Heart left ventricle (tissue), 16 donors: ENCODE measurements at regions not wholly inside any gene's neighbourhood (a gene's known extent, or its start where the extent isn't known, plus 50 kb on each side); places are given as distances from the start of the nearest gene placed in this dataset.

Source experiments
- ATAC-seq, 4 donors: fragments of 200-7000 bp; cut with Tn5 transposase; one replicate each; pipeline ENCODE4 v1.9.1; 2020 to 2022; ENCODE audit warnings: moderate library complexity in 4 of 4, mild to moderate bottlenecking in 3 of 4, moderate number of reproducible peaks in 1 of 4
- DNase-seq, 5 donors: peaks; one replicate each; pipeline ENCODE4 v3.0.0-alpha.2; 2020
- H3K27ac ChIP-seq, 12 donors: fragments of 200-600 bp; sonication (generic) in 4 of 12; one replicate each; pipeline versions ENCODE4 v1.5.0 to v1.8.0; 2016 to 2022; ENCODE audit warnings: mild to moderate bottlenecking in 2 of 12
- H3K27me3 ChIP-seq, 9 donors: fragments of 200-600 bp; sonication (generic) in 2 of 9; one replicate each; pipeline versions ENCODE4 v1.5.1 to v1.8.0; 2016 to 2022; ENCODE audit warnings: mild to moderate bottlenecking in 3 of 9
- H3K36me3 ChIP-seq, 9 donors: fragments of 200-600 bp; sonication (generic) in 2 of 9; one replicate each; pipeline versions ENCODE4 v1.5.0 to v1.8.0; 2018 to 2022; ENCODE audit warnings: mild to moderate bottlenecking in 2 of 9
- H3K4me1 ChIP-seq, 12 donors: fragments of 200-600 bp; sonication (generic) in 4 of 12; one replicate each; pipeline versions ENCODE4 v1.5.0 to v1.8.0; 2016 to 2022; ENCODE audit warnings: mild to moderate bottlenecking in 3 of 12
- H3K4me3 ChIP-seq, 12 donors: fragments of 200-600 bp; sonication (generic) in 4 of 12; one replicate each; pipeline versions ENCODE4 v1.5.0 to v1.8.0; 2017 to 2022; ENCODE audit warnings: mild to moderate bottlenecking in 9 of 12, moderate library complexity in 4 of 12
- H3K9me3 ChIP-seq, 12 donors: fragments of 200-600 bp; sonication (generic) in 4 of 12; one replicate each; pipeline versions ENCODE4 v1.5.0 to v1.8.0; 2016 to 2022; ENCODE audit warnings: mild to moderate bottlenecking in 1 of 12
- CTCF ChIP-seq, 12 donors: fragments of 200-600 bp; sonication (generic) in 4 of 12; IDR thresholded peaks; one replicate each; pipeline versions ENCODE4 v1.5.0 to v1.8.0; 2018 to 2022; ENCODE audit warnings: antibody characterized with exemption in 12 of 12, mild to moderate bottlenecking in 5 of 12
- POLR2A ChIP-seq, 2 donors: fragments of 450-650 bp; IDR thresholded peaks; one replicate each; pipeline ENCODE4 v1.6.1; 2017; ENCODE audit warnings: antibody characterized with exemption in 2 of 2, mild to moderate bottlenecking in 2 of 2, moderate library complexity in 2 of 2
- WGBS, 4 donors: extraction: QIAGEN DNeasy Blood & Tissue Kit in 2 of 4; methylation state at CpG; one replicate each; pipeline versions ENCODE4 v1.1.5 to v1.1.7; 2013 to 2018; 5-methylcytosine and 5-hydroxymethylcytosine counted together
- intact Hi-C, 10 donors: fragments of 100-400 bp; cut with DNase I; formaldehyde crosslinking; loops; one replicate each; pipeline versions ENCODE4 v1.11.1 to v1.14.2; 2022
- donor health status: ischemic (EF 13 %, LVEDD 7.1; RV severe dilation, severe dysfunction).
- donor health status: healthy with polysubstance abuse.
- donor health status: DM: no; HTN: yes; CAD: no.
- donor health status: DM: no; HTN: no; CAD: no.
- donor health status: ischemic (EF 25% LVEDD 6.9; RV normal size, moderate dysfunction).
- donor health status: ischemic (EF 25% LVEDD 5.7; RV mildly dilated, moderate dysfunction).
- donor health status: healthy.
- donor health status: DM: yes; HTN: yes; CAD: no.
- donor health status: ischemic (EF 35%, LVEDD 5.7; RV mildly dilated, moderate dysfunction).
- donor health status: nonischemic (EF 11% LVEDD 7.7; RV severe dilation, severe dysfunction).
- donor health status: DM: yes; HTN: yes; CAD: no.
- donor health status: PGD.
- donor health status: ischemic (EF 29% LVEDD 5.4; RV normal size, mild dysfunction).
- donor health status: nonischemic (EF 23%, LVEDD 6.1; RV moderate dilation, normal function).

GRCh38 chr5:18088020-18088579, 453.8 kb downstream of the TAF11L14 start:
- Histone ChIP-seq H3K4me3 (no peak overlapping the region), H3K4me1 (no peaks in the 10 kb centered on the region), H3K27me3 (no peaks in the 10 kb centered on the region), H3K36me3 (no peaks in the 10 kb centered on the region), H3K27ac (no peak overlapping the region), H3K9me3 (peaks cover 0 to 6% (median 0%) of the 10 kb centered on the region in 12 donors)
- no peak for DNase-seq
- ATAC-seq, result no peak
- TF ChIP-seq CTCF (IDR thresholded peaks at IDR 0.05) (no peak), POLR2A (IDR thresholded peaks at IDR 0.05) (no peak)
- WGBS, 4 donors, result 74 to 77% (median 75%) methylated on average over 9 of the region's 9 CpGs
- intact Hi-C loops, result no loop called here

GRCh38 chr5:18090177-18090576, 455.9 kb downstream of the TAF11L14 start:
- intact Hi-C loops, result no loop called here
- Histone ChIP-seq H3K9me3 (peaks cover 0 to 6% (median 0%) of the 10 kb centered on the region in 12 donors), H3K27ac (no peak overlapping the region), H3K4me1 (no peaks in the 10 kb centered on the region), H3K27me3 (no peaks in the 10 kb centered on the region), H3K4me3 (no peak overlapping the region), H3K36me3 (no peaks in the 10 kb centered on the region)
- DNase-seq (no peak), ATAC-seq (no peak)
- TF ChIP-seq POLR2A (IDR thresholded peaks at IDR 0.05), result no peak
- no peak for TF ChIP-seq CTCF (IDR thresholded peaks at IDR 0.05)
- 64 to 71% (median 67%) methylated on average over 2 of the region's 2 CpGs for WGBS, 4 donors

- intact Hi-C loops, result no loop called here
- no peak for ATAC-seq
- no peaks in the 10 kb centered on the region for H3K27me3 ChIP-seq
- H3K27ac ChIP-seq, result no peak overlapping the region
- H3K4me1 ChIP-seq, result no peaks in the 10 kb centered on the region
- WGBS, 4 donors, result 24 to 28% (median 26%) methylated on average over 2 of the region's 2 CpGs
- no peak overlapping the region for H3K4me3 ChIP-seq
- no peaks in the 10 kb centered on the region for H3K36me3 ChIP-seq
- peaks cover 0 to 6% (median 0%) of the 10 kb centered on the region in 12 donors for H3K9me3 ChIP-seq
- DNase-seq, result no peak
- TF ChIP-seq CTCF (IDR thresholded peaks at IDR 0.05), result no peak
- TF ChIP-seq POLR2A (IDR thresholded peaks at IDR 0.05), result no peak
These were observed 456.9 kb downstream of the TAF11L14 start for GRCh38 chr5:18091142-18091541.

- no peak for ATAC-seq
- no peak for DNase-seq
- no peak for TF ChIP-seq POLR2A (IDR thresholded peaks at IDR 0.05)
- no peak for TF ChIP-seq CTCF (IDR thresholded peaks at IDR 0.05)
- no peaks in the 10 kb centered on the region for H3K4me1 ChIP-seq
- no peaks in the 10 kb centered on the region for H3K36me3 ChIP-seq
- no peaks in the 10 kb centered on the region for H3K27me3 ChIP-seq
- 66 to 78% (median 71%) methylated on average over 2 of the region's 2 CpGs for WGBS, 4 donors
- H3K4me3 ChIP-seq, result no peak overlapping the region
- intact Hi-C loops, result no loop called here
- H3K9me3 ChIP-seq, result peaks cover 0 to 6% (median 0%) of the 10 kb centered on the region in 12 donors
- H3K27ac ChIP-seq, result no peak overlapping the region
These were observed 457.5 kb downstream of the TAF11L14 start for GRCh38 chr5:18091758-18092157.
